ENCODE measurements at regions not wholly inside any gene's neighbourhood (a gene's known extent, or its start where the extent isn't known, plus 50 kb on each side); places are given as distances from the start of the nearest gene placed in this dataset.

- no peak for DNase-seq
These were observed 167.5 kb upstream of the IGF1R start for GRCh38 chr15:98480844-98481243.

- no peak for DNase-seq
These were observed 164.7 kb upstream of the IGF1R start for GRCh38 chr15:98483575-98484130.

GRCh38 chr15:98484914-98485313 lies 163.4 kb upstream of the IGF1R start:
- no peak for DNase-seq

GRCh38 chr15:98485451-98485850 lies 162.9 kb upstream of the IGF1R start:
- DNase-seq: no peak

- DNase-seq: no peak
These were observed 154.3 kb upstream of the IGF1R start for GRCh38 chr15:98493966-98494511.

- DNase-seq: no peak
These were observed 147.1 kb upstream of the IGF1R start for GRCh38 chr15:98501192-98501591.

- no peak for DNase-seq
These were observed 146.7 kb upstream of the IGF1R start for GRCh38 chr15:98501632-98502031.

GRCh38 chr15:98503970-98504369 lies 144.4 kb upstream of the IGF1R start:
- DNase-seq: no peak

- DNase-seq: no peak
These were observed 143.3 kb upstream of the IGF1R start for GRCh38 chr15:98504998-98505397.

GRCh38 chr15:98505611-98506031 lies 142.7 kb upstream of the IGF1R start:
- DNase-seq: no peak

- no peak for DNase-seq
These were observed 142.2 kb upstream of the IGF1R start for GRCh38 chr15:98506172-98506571.

- no peak for DNase-seq
These were observed 141.6 kb upstream of the IGF1R start for GRCh38 chr15:98506711-98507110.

- DNase-seq: no peak
These were observed 134.8 kb upstream of the IGF1R start for GRCh38 chr15:98513428-98513986.

GRCh38 chr15:98514034-98514622 lies 134.2 kb upstream of the IGF1R start:
- no peak for DNase-seq

- DNase-seq: peak; percentile 61
These were observed 129.3 kb upstream of the IGF1R start for GRCh38 chr15:98518823-98519561.

- DNase-seq: no peak
These were observed 128.4 kb upstream of the IGF1R start for GRCh38 chr15:98519767-98520550.

- DNase-seq: no peak
These were observed 126.2 kb upstream of the IGF1R start for GRCh38 chr15:98522127-98522526.

- no peak for DNase-seq
These were observed 124.3 kb upstream of the IGF1R start for GRCh38 chr15:98523912-98524662.

- no peak for DNase-seq
These were observed 123.3 kb upstream of the IGF1R start for GRCh38 chr15:98524838-98525660.

- no peak for DNase-seq
These were observed 122.7 kb upstream of the IGF1R start for GRCh38 chr15:98525661-98526001.

GRCh38 chr15:98526094-98526493 lies 122.2 kb upstream of the IGF1R start:
- DNase-seq: no peak
